ENCODE measurements at regions not wholly inside any gene's neighbourhood (a gene's known extent, or its start where the extent isn't known, plus 50 kb on each side); places are given as distances from the start of the nearest gene placed in this dataset.

DNA sequence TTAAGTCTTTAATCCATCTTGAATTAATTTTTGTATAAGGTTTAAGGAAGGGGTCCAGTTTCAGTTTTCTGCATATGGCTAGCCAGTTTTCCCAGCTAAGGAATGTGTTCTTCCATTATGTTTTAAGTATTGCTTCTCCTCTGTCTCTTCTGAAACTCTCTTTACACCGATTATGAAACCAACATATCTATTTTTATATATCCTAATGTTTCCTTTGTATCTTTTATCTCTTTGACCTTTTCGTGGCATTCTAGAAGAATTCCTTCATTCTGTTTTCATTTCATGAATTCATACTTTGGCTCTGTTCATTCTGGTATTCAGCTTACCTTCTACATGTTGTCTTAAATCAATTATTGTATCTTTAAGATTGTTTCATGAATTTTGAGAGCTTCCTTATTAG, 697.0 kb upstream of the ACVR2A start:
- TF ChIP-seq, protein P1, sequence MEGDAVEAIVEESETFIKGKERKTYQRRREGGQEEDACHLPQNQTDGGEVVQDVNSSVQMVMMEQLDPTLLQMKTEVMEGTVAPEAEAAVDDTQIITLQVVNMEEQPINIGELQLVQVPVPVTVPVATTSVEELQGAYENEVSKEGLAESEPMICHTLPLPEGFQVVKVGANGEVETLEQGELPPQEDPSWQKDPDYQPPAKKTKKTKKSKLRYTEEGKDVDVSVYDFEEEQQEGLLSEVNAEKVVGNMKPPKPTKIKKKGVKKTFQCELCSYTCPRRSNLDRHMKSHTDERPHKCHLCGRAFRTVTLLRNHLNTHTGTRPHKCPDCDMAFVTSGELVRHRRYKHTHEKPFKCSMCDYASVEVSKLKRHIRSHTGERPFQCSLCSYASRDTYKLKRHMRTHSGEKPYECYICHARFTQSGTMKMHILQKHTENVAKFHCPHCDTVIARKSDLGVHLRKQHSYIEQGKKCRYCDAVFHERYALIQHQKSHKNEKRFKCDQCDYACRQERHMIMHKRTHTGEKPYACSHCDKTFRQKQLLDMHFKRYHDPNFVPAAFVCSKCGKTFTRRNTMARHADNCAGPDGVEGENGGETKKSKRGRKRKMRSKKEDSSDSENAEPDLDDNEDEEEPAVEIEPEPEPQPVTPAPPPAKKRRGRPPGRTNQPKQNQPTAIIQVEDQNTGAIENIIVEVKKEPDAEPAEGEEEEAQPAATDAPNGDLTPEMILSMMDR (IDR thresholded peaks at IDR 0.05), result no peak
- TF ChIP-seq POLR2A (IDR thresholded peaks at IDR 0.05) (no peak), POLR2AphosphoS5 (IDR thresholded peaks at IDR 0.05) (no peak), EP300 (IDR thresholded peaks at IDR 0.05) (no peak)

Measured in sigmoid colon (tissue), 4 donors.